ENCODE measurements at regions not wholly inside any gene's neighbourhood (a gene's known extent, or its start where the extent isn't known, plus 50 kb on each side); places are given as distances from the start of the nearest gene placed in this dataset.
"Not testable (repeated sequence)": the region's sequence is repeated elsewhere in the genome, so short reads cannot be mapped to it uniquely, and the experiment has no call there.

GRCh38 chrX:42832764-42833549 is 55.0 kb upstream of the PPP1R2C start:
- 0 out of 2 replicates have a peak, but pooled peaks cover 6% of the 10 kb centered on the region for H3K9me3 ChIP-seq (ENCODE audit: control insufficient read depth, insufficient read depth, low read length)
- no peaks in the 10 kb centered on the region; the same call in 1 of the 2 replicates for H3K36me3 ChIP-seq (ENCODE audit: insufficient read depth, low read length)
- peaks cover 18% of the 10 kb centered on the region for H3K4me1 ChIP-seq (ENCODE audit: insufficient read depth, low read length)
- no peak overlapping the region for H3K9ac ChIP-seq (ENCODE audit: low read depth, low read length)

- not testable (repeated sequence) for H3K9ac ChIP-seq (ENCODE audit: low read depth, low read length)
Measured at GRCh38 chrX:42833550-42833940, 55.6 kb upstream of the PPP1R2C start.

GRCh38 chrX:42837101-42837726 is 59.3 kb upstream of the PPP1R2C start:
- H3K4me1 ChIP-seq (ENCODE audit: insufficient read depth, low read length), result peaks cover 18% of the 10 kb centered on the region
- H3K9ac ChIP-seq (ENCODE audit: low read depth, low read length), result no peak overlapping the region
- H3K9me3 ChIP-seq (ENCODE audit: control insufficient read depth, insufficient read depth, low read length), result no peaks in the 10 kb centered on the region; the same call in 1 of the 2 replicates
- no peaks in the 10 kb centered on the region for H3K36me3 ChIP-seq (ENCODE audit: insufficient read depth, low read length)

More at GRCh38 chrX:42833550-42833940, 55.6 kb upstream of the PPP1R2C start:
- not testable (repeated sequence) for H3K36me3 ChIP-seq (ENCODE audit: insufficient read depth, low read length); H3K9me3 ChIP-seq (ENCODE audit: control insufficient read depth, insufficient read depth, low read length)
- peaks cover 18% of the 10 kb centered on the region for H3K4me1 ChIP-seq (ENCODE audit: insufficient read depth, low read length)

GRCh38 chrX:42837747-42838146 is 59.8 kb upstream of the PPP1R2C start:
- no peaks in the 10 kb centered on the region for H3K36me3 ChIP-seq (ENCODE audit: insufficient read depth, low read length)
- no peak overlapping the region for H3K9ac ChIP-seq (ENCODE audit: low read depth, low read length)
- H3K4me1 ChIP-seq (ENCODE audit: insufficient read depth, low read length), result peaks cover 18% of the 10 kb centered on the region
- no peaks in the 10 kb centered on the region; the same call in 1 of the 2 replicates for H3K9me3 ChIP-seq (ENCODE audit: control insufficient read depth, insufficient read depth, low read length)

- H3K9me3 ChIP-seq (ENCODE audit: control insufficient read depth, insufficient read depth, low read length), result no peaks in the 10 kb centered on the region; the same call in 1 of the 2 replicates
- H3K4me1 ChIP-seq (ENCODE audit: insufficient read depth, low read length), result peaks cover 11% of the 10 kb centered on the region
- peaks cover 2% of the 10 kb centered on the region; the same call in 1 of the 2 replicates for H3K36me3 ChIP-seq (ENCODE audit: insufficient read depth, low read length)
- no peak overlapping the region for H3K9ac ChIP-seq (ENCODE audit: low read depth, low read length)
Measured at GRCh38 chrX:42839632-42840031, 61.7 kb upstream of the PPP1R2C start.

GRCh38 chrX:42846741-42847140 is 68.8 kb upstream of the PPP1R2C start:
- H3K9me3 ChIP-seq (ENCODE audit: control insufficient read depth, insufficient read depth, low read length), result no peaks in the 10 kb centered on the region; the same call in 1 of the 2 replicates
- H3K9ac ChIP-seq (ENCODE audit: low read depth, low read length), result no peak overlapping the region
- no peaks in the 10 kb centered on the region for H3K4me1 ChIP-seq (ENCODE audit: insufficient read depth, low read length)
- H3K36me3 ChIP-seq (ENCODE audit: insufficient read depth, low read length), result peaks cover 2% of the 10 kb centered on the region; the same call in 1 of the 2 replicates

- Histone ChIP-seq H3K36me3 (ENCODE audit: insufficient read depth, low read length) (no peaks in the 10 kb centered on the region), H3K9me3 (ENCODE audit: control insufficient read depth, insufficient read depth, low read length) (no peaks in the 10 kb centered on the region), H3K9ac (ENCODE audit: low read depth, low read length) (no peak overlapping the region), H3K4me1 (ENCODE audit: insufficient read depth, low read length) (no peaks in the 10 kb centered on the region)
Measured at GRCh38 chrX:42855259-42855658, 77.3 kb upstream of the PPP1R2C start.

- H3K9ac ChIP-seq (ENCODE audit: low read depth, low read length), result no peak overlapping the region
- H3K9me3 ChIP-seq (ENCODE audit: control insufficient read depth, insufficient read depth, low read length), result no peaks in the 10 kb centered on the region
- H3K4me1 ChIP-seq (ENCODE audit: insufficient read depth, low read length), result no peaks in the 10 kb centered on the region
- H3K36me3 ChIP-seq (ENCODE audit: insufficient read depth, low read length), result no peaks in the 10 kb centered on the region
Measured at GRCh38 chrX:42857766-42858165, 79.8 kb upstream of the PPP1R2C start.

- Histone ChIP-seq H3K36me3 (ENCODE audit: insufficient read depth, low read length) (no peaks in the 10 kb centered on the region), H3K9me3 (ENCODE audit: control insufficient read depth, insufficient read depth, low read length) (peaks cover 3% of the 10 kb centered on the region; the same call in 1 of the 2 replicates), H3K9ac (ENCODE audit: low read depth, low read length) (no peak overlapping the region), H3K4me1 (ENCODE audit: insufficient read depth, low read length) (no peaks in the 10 kb centered on the region)
Measured at GRCh38 chrX:42869011-42869410, 91.0 kb upstream of the PPP1R2C start.

- Histone ChIP-seq H3K9ac (ENCODE audit: low read depth, low read length) (no peak overlapping the region), H3K36me3 (ENCODE audit: insufficient read depth, low read length) (no peaks in the 10 kb centered on the region)
Measured at GRCh38 chrX:42869659-42870476, 91.9 kb upstream of the PPP1R2C start.

GRCh38 chrX:42886519-42886918 is 108.6 kb upstream of the PPP1R2C start:
- Histone ChIP-seq H3K9me3 (ENCODE audit: control insufficient read depth, insufficient read depth, low read length) (no peaks in the 10 kb centered on the region; the same call in 1 of the 2 replicates), H3K4me1 (ENCODE audit: insufficient read depth, low read length) (no peaks in the 10 kb centered on the region), H3K36me3 (ENCODE audit: insufficient read depth, low read length) (no peaks in the 10 kb centered on the region), H3K9ac (ENCODE audit: low read depth, low read length) (no peak overlapping the region)

More at GRCh38 chrX:42869659-42870476, 91.9 kb upstream of the PPP1R2C start:
- Histone ChIP-seq H3K9me3 (ENCODE audit: control insufficient read depth, insufficient read depth, low read length) (peaks cover 3% of the 10 kb centered on the region; the same call in 1 of the 2 replicates), H3K4me1 (ENCODE audit: insufficient read depth, low read length) (no peaks in the 10 kb centered on the region)

- Histone ChIP-seq H3K36me3 (ENCODE audit: insufficient read depth, low read length) (no peaks in the 10 kb centered on the region), H3K9me3 (ENCODE audit: control insufficient read depth, insufficient read depth, low read length) (no peaks in the 10 kb centered on the region), H3K9ac (ENCODE audit: low read depth, low read length) (no peak overlapping the region)
Measured at GRCh38 chrX:42900947-42901346, 123.0 kb upstream of the PPP1R2C start.

GRCh38 chrX:42902513-42902912 is 124.5 kb upstream of the PPP1R2C start:
- Histone ChIP-seq H3K9me3 (ENCODE audit: control insufficient read depth, insufficient read depth, low read length) (no peaks in the 10 kb centered on the region), H3K4me1 (ENCODE audit: insufficient read depth, low read length) (no peaks in the 10 kb centered on the region), H3K36me3 (ENCODE audit: insufficient read depth, low read length) (no peaks in the 10 kb centered on the region), H3K9ac (ENCODE audit: low read depth, low read length) (no peak overlapping the region)

More at GRCh38 chrX:42900947-42901346, 123.0 kb upstream of the PPP1R2C start:
- H3K4me1 ChIP-seq (ENCODE audit: insufficient read depth, low read length), result no peaks in the 10 kb centered on the region

GRCh38 chrX:42920752-42921151 is 142.8 kb upstream of the PPP1R2C start:
- peaks cover 2% of the 10 kb centered on the region; the same call in 1 of the 2 replicates for H3K9me3 ChIP-seq (ENCODE audit: control insufficient read depth, insufficient read depth, low read length)
- no peaks in the 10 kb centered on the region for H3K36me3 ChIP-seq (ENCODE audit: insufficient read depth, low read length)
- H3K4me1 ChIP-seq (ENCODE audit: insufficient read depth, low read length), result no peaks in the 10 kb centered on the region
- H3K9ac ChIP-seq (ENCODE audit: low read depth, low read length), result no peak overlapping the region
